Stimulated activated CD4-positive, alpha-beta T cell treated with anti-CD3 and anti-CD28 coated beads, TNF-alpha, amount 100 ng/mL, for 24 hours (primary cell): ENCODE measurements at regions not wholly inside any gene's neighbourhood (a gene's known extent, or its start where the extent isn't known, plus 50 kb on each side); places are given as distances from the start of the nearest gene placed in this dataset.

Experiments used
- DNase-seq, 3 experiments: peaks; one replicate each; pipeline ENCODE4 v3.0.0-alpha.2; 2020; ENCODE audit warnings: low read depth in 3 of 3

DNA sequence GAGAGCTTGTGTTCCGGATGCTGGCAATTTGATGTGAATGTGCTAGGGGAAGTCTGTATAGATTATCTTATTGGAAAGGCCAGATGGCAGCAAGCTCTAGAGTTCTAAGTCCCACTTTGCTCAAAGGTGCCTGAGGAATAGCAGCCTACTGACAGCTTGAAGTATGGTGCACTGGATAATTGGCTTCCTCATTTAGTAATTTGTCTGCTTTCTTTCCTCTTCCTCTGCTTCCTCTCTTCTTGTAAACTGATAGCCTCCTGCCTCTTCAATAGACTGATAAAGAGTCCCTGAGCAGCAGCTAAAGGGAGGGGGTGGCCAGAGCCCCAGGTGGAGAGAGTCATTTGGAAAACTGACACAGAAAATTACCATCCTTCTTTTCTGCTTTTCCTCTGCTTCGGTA is 177.3 kb downstream of the FGF1 start:
- DNase-seq, result no peak

DNA sequence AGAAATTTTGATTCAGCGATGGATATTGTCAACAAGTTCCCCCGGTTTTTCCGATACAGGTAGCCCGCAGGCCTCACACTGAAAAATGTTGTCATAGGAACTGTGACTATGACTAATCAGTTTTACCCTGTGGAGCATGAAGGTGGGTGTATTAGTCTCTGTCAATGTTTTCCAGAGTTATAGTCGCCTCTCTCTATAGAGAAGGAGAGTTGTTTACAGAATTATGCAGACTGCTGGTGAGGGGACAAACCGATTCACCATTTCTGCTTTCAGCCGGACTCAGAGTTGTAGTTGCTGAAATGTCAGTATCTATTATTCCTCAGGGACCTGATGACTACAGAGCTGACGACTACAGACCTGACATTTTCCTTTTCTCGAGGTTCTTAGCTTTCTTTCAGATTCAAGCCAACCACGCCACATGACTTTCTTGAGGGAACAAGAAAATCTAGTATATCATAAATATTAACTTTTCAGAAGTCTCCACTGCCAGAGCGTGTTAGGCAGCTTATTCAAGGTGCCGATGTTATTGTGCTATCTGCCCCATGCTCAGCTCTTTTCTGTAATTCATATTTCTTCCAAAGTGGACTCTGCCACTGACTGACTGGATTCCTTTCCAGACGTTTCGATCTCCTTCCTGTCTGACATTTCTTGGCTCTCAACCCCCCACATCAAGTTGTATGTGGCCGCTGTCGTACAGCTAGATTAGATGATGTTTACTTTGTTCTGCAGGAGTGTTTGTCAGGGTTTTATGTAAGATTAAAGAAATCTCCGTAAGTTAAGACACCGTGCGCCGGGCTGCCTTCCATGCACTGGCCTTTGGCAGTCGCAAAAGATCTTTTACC is 178.1 kb downstream of the FGF1 start:
- DNase-seq, result peak in 2 of 3 experiments; percentile 12 to 20

DNA sequence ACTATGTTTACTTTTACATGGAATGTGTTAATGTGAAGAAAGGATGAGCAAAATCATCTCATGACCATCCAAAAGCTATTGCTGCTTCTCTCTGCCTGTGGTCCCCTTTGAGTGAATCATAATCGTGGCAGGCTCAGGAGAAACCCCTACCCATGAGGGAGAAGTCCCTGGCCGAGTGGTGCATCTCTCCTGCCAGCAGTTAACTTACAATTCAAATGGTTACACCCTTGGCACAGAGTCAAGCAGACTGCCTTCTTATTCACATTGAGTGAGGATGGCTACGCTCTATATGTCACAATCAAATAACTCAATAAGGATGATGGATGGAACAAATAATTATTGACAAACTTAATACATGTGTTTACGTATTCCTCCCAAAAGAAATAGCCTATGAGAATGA is 179.1 kb downstream of the FGF1 start:
- DNase-seq, result no peak

DNA sequence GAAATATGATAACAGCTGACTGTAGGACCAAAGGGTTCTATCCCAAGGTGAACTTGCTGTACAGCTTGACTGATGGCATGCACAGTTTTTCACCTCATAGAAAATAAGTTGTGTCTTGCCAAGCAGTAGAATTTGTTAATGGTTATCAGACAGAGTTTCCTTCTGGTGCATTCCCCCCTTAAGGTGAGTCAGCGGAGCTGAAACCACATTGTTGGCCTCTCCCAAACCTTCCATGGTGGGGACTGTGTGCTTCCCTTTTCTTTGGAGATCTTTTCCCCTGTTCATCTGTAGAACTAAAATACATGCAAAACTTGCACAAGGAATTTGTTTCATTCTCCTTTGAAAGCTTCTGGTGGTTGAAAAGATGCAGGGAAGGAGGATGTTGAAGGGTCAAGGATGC is 179.8 kb downstream of the FGF1 start:
- DNase-seq, result no peak

DNA sequence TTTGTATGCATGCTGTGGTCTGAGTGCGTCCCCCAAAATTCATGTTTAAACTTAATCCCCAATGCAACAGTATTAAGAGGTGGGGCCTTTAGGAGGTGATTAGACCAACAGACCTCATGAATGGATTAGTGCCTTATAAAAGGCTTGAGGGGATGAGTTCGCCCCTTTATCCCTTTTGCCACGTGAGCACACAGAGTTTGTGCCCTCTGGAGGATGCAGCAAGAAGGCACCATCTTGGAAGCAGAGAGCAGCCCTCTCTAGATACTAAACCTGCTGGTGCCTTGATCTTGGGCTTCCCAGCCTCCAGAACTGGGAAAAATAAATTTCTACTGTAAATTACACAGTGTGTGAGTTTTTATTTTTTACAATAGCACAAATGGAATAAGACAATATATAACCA is 177.1 kb upstream of the SPRY4 start:
- DNase-seq, result no peak

DNA sequence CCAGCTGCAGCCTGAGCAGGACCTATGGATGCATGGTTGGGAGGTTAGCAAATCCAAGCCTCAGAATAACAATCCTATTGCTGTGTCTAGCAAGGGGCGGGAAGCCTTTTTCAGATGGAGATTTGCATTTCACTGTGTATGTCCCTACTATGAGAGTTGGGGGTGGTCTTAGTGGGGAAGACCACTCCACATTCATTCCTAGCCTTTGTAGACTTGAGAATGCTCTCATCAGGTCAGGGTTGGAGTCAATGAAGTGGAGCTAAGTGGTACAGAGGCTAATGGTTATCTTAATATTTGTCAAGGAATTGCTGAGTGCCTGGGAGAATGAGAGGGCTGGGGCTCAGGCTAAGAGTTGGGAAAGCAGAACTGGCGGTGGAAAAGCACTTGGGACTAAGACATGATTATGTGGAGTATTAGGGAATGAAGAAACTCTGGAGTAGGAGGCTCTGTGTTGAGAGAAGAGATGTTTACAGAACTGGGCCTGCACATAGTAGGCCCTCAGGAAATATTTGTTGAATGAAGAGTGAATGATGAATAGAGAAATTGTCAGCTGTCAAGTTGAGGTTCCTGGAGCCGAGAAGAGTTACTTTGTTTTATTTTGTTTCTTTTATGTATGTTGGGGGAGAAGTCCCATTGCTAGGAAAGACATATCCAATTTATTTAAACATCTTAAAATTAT is 175.5 kb upstream of the SPRY4 start:
- DNase-seq, result no peak

DNA sequence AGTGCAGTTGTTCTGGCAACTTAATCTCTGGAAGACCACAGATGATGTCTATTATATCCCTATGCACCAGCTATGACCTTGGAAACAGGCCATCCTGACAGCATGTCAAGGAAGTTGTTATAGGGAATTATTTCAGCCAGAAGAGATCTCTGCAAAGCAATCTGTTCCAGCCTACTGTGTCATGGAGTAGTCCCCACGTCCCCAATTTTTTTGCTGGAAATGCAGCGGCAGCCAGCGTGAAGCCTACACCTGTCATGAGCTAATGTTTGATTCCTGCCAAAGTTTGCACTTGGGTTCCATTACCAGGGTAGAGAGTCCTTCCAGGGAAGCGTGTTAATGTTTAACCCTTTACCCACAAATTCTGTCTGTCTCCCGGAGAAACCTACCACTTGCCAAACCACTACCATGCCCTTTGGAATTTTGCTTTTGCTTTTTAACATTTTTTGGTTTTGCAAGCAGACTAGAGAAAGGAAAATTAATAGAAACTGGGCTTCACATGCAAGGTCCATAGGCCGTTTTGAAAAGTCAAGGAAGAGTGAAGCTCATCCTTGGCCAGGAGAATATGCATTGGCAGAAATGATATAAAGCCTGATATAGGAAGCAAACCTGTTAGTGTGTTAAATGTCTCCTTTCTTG is 174.9 kb upstream of the SPRY4 start:
- no peak for DNase-seq

DNA sequence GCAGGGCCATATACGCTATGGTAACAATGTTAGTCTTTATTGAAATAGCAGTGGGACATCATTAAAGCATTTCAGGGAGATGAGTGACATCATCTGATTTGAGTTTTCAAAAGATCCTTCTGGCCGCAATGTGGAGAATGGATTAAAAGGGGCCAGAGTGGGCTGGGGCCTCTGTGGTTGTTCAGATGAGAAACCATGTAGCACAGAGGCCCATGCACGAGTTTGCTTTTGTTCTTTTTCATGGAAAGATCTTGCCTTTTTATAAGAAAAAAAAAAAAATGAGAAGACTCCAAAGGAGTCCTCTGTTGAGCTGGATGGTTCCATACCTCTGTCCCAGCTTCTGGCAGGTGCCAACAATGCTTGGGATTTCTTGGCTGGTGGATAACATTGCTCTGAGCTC is 173.5 kb upstream of the SPRY4 start:
- no peak for DNase-seq

DNA sequence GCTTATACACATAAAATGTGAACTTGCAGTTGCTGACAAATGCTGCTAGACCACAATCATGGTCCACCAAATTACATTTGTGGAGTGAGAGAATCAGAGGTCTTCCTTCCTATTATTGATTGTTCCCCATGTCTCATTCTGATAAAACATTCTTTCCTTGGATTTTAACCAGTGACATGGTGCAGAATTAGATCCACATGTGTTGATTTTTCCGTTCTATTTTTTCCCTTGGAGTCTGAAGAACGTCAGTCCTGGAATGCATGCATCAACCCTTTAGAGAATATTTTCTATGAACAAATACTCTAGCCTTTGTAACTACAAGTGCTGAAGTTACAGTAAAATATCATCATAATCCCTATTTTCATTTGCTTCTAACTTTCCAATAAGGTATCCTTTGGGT is 170.7 kb upstream of the SPRY4 start:
- DNase-seq, result no peak

DNA sequence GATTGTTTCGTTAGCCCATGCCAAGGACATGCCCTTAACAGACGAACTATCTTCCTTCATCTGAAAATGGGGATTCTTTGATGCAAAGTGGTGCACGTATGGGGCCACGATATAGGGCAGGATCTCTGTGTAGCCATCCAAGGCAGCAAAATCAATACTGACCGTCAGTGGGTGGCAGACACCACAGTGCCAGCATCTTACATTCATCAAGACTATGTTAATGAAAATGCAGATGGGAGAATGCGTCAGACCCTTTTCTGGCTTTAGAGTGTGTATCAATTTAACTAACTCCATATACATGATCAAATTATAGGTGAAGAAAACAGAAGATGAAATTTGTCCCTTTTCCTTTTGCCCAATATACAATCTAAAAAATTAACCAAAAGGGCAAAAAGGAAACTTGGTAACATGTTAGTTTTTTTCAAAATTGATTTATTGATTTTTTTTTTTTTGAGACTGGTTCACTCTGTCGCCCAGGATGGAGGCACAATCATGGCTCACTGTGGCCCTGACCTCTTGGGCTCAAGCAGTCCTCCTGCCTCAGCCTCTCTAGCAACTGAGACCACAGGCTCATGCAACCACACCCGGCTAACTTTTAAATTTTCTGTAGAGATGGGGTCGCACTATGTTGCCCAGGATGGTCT is 169.2 kb upstream of the SPRY4 start:
- DNase-seq, result no peak

DNA sequence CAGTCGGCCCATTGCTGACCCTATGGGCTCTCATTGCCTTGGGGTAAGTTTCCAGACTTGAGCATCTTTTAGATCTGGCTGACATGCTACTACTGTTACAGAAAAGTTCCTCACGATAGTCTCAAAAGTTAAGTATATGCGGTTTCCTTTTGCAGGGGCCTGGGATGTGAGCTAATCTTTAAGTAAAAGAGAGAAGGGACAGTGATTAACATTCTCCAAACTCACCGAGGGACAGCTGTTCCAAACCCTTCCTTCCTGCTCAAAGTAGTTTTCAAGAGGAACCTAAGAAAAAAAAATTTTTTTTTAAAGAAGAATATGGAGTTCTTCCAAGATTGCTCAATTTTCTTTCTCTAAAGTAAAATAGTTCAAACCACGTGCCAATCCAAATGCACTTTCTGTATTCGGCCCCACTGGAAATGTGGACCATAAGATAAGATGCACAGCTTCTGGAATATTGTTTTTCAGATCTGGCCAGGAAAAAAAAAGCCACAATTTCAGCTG is 168.0 kb upstream of the SPRY4 start:
- no peak for DNase-seq

DNA sequence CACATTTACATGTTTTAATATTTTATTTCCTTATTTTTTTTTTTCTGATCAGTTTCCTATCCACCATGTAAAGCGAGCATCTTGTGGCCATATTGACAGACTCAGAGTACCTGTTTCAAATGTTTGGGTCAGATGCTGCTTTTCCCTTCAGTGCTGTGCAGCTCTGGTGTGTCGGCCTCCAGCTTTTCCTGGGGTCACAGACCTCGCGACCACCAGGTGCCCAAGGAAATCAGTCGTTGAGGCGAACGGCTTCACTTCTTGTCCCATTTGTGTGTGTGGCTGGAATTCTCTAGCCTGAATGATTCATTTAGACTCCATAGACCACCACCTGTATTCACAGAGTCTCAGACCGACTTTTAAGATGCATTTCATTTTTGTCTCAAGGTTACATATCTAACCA is 166.9 kb upstream of the SPRY4 start:
- no peak for DNase-seq

DNA sequence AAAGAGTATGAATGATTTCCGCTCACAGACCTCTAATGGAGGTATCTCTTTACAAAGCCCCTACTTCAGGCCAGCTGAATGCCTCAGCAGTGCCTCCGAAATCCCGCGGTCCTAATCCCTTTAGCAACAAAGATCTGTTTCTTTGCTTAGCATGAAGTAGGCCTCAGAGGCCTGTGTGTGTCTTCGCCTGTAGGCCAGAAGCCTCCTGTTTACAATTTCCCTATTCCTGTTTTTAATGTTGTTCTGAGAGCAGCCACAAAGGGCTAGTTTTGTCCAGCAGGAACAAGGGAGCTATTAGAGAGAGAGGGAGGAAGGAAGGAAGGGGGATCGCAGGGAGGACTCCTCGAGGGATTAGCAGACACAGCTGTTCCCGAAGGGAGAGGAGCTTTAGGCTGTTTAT is 166.4 kb upstream of the SPRY4 start:
- DNase-seq, result no peak

DNA sequence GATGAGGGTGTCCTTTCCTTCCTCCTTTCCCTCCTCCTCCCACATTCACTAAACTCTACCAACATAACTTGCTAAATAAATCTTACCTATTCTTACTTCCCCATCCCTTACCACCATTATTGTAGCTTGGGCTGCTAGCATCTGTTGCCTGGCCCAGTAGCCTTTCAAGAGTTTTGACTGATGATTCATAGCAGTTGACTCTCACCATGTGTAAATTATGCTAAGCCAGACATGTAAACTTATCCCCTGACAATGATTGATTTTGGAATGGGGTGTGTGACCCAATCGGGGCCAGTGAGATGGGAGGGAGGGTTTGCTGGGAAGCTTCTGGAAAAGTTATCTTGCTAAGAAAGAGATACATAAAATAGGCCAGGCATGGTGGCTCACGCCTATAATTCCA is 161.8 kb upstream of the SPRY4 start:
- no peak for DNase-seq

DNA sequence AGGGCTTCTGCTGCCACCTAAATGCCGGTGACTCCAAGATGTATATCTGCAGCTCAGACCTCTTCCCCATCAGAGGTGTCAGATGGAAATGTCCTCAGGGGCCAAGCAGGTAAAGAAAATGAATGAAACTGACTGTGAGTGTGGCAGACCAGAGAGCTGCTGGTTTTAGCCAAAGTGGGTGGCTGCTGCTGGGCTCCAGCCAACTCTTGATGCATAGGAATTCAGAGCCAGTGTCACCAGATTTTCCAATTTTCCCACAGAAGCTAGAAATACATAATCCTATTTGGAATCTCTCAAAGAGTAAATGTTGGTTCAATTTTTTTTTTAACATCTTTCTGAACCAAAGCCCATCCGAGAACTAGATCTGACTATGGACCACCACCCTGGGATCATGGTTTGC is 161.2 kb upstream of the SPRY4 start:
- DNase-seq, result no peak

DNA sequence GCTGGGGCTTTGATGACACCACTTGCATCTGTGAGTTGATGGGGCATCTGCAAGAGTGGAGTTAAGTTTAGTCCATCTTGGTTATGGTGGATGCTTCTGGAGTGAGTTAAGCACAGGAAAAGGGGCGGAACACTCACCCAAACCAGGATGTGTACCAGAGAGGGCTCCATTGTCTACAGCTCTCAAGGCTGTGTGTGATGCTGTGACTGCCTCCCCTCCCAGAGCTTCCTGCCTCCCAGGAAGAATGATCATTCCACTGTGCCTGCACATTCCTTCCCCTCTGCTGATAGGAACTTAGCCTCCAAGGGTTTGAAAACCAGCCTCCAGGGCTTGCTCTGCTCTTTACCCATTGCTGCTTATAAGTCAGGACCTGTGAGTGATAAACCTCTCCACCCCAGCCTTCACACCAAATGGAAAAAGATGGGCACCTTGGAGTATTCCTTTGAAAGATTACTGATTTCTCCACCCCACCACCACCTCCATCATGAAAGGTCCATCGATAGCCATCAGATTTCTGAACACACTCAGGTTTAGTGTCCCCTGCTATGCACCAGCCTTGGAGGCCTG is 160.1 kb upstream of the SPRY4 start:
- no peak for DNase-seq

DNA sequence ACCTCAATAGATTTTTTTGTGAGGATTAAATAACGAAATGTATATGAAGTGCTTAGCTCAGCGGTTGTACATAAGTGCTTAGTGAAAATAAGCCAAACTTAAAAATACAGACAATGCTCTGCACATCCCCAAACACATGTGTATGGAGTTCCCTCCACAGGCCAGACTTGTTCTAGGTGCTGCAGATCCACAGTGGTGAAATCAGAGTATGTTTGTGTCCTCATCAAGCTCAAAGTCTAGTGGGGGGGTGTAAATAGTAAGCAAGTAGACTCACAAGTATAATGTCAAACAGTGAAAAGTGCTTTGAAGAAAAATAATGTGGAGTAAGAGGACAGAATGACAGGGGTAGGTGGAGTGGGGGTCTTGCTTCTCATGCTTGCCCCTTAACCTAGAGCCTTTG is 157.4 kb upstream of the SPRY4 start:
- no peak for DNase-seq

DNA sequence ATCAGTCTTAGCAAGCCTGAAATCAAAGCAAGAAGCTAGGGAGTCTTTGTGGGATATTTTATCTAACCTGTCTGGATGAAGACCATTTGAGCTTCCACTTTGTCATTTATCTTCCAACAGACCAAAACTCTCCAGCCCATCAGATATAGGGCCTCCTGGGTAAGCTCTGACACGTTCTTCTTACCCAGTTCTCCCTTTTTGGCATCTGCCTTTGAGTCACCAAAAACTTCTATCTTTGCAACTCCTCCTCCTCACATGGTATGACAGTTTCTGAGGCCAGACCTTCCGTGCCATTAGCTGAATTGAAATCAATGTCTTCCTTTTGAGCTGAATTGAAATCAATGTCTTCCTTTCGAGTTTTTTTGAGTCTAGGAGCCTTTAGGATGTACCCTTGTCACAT is 156.6 kb upstream of the SPRY4 start:
- no peak for DNase-seq

DNA sequence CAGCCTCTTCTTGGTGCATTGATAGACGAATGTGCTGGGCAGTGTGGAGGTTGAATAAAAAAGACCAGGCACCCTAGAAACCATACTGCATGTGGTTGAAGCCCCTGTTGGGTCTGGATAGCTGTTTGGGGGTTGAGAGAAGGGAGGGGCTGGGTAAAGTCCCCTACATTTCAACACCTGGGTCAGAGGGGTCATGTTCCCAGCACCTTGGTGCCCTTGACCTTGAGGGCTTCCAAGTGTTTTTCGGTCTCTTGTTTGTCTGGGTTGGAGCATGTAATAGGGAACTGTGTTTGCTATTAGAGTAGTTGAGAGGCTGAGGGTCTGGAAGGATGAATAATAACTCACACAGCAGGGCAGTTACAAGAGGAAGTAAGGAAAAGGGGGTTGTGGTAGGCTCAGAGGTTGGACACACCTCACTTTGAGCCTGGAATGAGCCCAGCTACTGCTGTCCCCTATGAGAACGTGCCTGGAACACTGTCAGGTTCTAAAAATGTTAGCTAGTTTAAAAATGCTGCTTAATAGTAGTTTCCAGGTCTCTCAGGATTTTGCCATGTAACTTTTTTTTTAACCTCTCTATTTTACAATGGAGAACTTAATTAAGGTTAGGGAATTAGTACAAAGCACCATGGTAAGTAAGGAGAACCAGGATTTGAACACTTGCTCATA is 155.2 kb upstream of the SPRY4 start:
- no peak for DNase-seq

DNA sequence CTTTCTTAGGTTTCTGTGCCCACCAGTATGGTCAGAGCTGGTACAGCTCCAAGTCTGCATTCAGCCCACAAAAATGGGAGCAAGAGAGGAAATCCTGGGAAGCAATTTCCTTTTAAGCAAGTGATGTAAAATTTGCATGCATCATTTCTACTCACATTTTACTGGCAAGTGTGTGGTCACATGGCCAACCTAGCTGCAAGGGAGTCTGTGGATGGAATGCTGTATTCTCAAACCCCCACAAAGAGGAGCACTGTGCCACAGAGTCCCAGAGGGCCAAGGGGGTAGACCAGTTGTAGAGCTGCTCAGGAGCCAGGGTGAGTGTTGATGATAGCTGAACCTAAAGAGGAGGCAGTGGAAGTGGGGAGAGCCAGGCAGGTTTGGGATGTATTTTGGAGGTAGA is 154.3 kb upstream of the SPRY4 start:
- no peak for DNase-seq

DNA sequence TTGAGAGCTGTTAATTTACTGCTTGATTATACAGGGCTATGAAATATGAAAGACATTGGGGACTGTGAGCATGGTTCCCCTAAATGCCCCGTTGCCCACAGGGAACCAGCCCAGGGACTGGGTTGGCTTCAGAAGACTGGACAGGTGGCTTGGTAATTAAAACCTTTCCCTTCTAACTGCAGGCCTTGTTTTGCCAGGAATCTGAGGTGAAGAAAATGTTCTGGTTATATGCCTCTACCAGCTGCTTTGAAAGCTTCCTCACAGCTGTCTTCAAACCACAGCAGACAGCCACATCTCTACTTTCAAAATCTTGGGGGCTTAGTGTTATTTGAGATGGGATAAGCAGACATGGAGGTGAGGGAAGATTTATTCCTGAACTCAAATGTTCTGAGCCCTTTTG is 153.3 kb upstream of the SPRY4 start:
- no peak for DNase-seq
